ENCODE measurements at regions not wholly inside any gene's neighbourhood (a gene's known extent, or its start where the extent isn't known, plus 50 kb on each side); places are given as distances from the start of the nearest gene placed in this dataset.

DNA sequence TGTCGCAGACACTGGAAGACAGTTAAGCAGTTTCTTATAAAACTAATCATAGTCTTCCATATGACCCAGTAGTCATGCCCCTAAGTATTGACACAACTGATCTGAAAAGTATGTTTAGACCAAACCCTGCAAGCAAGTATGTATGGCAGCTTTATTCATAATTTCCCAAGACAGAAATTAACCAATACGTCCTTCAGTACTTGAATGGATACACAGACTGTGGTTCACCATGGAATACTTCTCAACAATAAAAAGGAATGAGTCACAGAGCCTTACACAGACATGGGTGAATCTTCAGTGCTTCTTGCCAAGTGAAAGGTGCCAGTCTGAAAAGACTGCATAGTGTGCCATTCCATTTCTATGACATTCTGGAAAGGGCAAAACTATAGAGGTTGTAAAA, 50.2 kb upstream of the AKR1E2 start:
- DNase-seq (ENCODE audit: low spot score), result no peak

DNA sequence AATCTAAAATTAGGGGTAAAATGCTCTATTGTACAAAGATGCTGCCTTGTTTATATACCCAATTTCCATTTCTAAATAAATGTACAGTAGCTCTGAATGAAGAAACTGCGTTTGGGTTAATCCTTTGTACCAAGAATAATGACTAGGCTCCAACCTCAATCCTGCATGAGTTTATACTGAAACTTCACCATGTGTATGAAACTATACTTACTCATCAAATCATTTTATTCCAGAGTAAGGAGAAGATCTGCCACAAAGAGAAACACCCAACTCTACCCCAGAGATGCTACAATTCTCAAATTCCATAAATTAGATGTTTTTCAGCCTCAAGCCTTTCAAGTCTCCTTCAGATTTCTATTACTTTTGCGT, 53.8 kb upstream of the AKR1E2 start:
- DNase-seq (ENCODE audit: low spot score), result no peak

DNA sequence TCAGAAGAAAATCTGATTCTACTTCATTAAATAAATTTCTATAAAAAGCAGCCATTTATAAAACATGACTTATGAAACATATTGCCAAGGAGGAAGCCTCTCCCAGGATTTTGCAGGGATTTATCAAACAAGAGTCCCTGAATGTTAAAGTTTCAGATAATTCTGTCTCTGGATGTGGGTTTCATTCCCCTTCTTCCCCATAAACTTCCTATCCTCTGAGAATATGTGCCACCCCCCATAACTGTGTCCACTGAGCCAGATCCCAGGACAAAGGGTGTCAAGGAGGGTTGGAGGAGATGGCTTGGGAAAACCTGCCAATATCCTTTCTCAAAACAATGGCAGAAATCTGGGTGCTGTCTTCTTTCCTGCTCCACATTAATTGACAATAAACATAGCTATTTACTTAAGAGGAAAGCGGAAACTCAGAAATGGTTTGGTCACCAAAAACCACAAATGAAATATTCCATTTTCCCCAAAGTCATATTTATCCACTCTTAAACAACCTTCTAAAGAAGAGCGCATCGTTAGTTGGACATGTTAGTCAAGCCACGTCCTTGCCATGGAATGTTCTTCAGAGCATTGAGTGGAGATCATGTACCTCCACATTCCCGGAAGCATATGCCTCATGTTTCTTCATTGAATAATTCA, 54.3 kb upstream of the AKR1E2 start:
- DNase-seq (ENCODE audit: low spot score), result peak; percentile 17

DNA sequence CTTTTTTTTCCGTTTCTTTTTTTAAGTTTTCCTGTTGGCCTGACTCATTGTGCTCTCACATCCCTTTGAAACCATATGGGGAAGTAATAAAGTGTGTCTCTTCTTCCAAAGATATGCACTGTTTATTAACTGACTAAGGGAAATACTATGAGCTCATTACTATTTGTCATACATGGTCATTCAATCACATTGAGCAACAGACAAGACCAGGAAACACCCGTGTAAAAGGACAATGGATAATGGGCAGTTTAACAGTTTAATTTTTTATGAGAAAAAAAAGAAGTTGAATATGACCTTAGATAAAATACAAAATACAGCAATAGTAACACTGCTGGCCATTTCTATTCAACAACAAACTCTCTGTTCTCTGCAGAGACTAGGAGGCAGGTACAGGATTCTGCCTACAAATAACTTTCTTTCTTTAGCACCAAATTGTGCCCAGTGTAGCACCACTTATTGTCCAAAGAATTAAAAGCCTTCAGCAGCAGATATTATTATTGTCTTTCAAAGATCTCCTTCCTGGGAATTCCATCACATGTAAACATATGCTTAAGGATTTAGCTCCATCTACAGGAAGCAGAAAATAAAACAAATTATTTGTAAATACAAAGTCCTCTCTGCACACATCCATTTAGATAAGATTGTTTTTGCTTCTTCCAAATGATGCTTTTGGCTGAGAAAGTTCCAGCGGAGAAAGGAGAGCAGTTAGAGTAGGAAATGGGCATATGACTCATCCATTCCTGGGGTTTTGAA, 55.0 kb upstream of the AKR1E2 start:
- DNase-seq (ENCODE audit: low spot score), result peak; percentile 82

DNA sequence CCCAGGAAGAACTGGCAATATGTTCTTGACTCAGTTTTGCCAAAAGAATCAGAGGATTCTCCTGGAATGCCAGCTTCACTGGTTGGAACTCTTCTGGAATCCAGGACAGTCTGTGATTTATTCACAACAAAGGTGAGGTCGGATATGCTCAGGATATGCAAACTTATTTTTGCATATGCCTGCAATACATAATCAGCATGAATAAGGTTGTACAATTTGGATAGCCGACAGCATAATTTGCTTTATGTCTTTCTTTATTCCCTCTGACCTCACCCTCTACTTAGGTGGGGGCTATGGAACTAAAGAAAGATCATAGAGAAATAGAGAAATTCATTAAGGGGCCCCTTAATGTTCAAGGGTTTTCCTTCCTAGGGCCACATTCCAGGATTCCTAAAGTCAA, 57.6 kb upstream of the AKR1E2 start:
- DNase-seq (ENCODE audit: low spot score), result no peak

DNA sequence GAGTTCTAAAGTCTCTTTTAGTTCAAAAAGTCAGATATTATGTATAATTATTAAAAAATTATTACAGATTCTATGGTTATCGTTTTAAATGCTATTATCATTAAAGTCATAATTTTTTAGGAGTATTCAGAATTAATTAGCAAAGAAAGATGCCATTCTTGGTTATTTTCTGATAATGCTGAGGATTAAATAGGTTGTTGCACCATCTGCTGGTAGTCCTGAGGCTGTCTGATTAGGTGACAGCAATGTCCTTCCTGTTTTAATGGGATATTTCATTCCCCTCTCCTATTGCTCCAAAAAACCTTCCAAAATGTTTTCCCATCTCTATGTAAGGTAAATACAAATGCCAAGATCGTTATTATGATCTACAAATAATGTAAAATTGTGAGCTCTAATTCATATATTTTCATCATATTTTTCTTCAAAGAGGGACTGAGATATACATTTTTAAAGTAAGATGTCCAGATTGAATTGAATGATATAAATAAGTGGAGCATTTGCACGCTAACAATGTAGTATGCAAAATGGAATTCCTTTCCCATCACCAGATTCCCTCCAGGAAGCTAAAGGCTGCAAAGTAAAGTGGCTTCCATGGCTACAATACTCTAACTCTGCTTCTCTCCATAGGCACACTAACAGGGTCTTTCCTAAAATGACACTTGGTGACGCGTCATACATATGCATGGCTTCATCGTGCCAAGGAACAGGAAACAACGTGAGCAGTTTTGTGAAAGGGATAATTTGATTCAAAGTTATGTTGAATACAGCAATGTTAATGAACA, 58.8 kb upstream of the AKR1E2 start:
- DNase-seq (ENCODE audit: low spot score), result peak; percentile 82

DNA sequence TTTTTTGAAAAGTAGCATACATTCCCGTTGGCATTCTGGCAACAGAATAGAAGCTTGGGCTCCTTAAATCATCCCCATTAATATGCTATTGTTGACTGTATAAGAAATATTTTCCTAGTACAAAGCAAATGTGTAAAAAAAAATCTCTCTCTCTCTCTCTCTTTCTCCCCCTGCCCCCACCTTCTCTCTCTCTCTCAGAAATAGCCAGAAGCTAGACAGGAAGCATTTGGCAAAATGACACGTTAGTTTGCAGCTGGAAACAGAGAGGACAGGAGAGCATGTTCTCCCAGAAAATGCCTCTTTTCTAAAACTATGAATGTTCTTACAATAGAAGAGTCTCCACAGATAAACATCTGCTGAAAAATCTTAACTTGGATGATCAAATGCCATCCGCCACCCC, 59.6 kb upstream of the AKR1E2 start:
- no peak for DNase-seq (ENCODE audit: low spot score)

DNA sequence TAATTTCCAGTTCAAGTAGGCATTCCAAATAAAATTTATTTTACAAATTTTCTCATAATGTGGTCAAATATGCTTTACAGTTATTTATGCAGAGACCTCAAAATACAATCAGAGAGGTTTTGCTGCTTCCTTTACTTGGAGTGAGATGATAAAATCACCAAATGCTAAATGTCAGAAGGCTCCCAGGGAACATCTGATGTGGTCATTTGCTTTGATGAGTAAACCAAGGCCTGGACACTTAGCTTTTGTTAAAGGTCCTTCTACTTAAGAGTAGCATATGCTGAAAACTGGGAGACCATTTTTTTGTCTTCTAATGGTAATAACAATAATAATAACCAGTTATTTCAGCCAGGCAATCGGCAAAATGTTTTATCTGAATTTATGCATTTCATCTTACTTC, 60.6 kb upstream of the AKR1E2 start:
- DNase-seq (ENCODE audit: low spot score), result no peak

DNA sequence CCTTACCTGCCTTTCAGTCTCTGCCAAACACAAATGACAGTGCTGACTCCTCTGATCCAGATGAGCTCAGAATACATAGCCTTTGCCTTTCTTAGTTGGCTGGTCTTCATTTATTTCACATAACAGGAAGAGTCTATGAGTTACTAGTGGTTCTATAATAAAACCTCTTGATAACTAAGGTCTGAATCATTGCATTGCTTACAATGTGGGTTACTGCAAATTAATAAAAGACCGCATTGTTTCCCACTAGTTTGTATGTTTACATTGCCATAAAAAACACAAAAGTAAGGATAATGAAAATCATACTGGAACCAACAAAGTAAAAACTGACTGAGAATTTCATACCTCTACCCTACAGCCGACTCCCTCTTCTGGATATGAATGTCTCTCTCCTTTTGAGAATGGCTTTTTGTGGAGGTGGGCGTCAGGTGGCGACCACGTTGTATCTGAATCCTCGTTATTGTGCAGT, 62.0 kb upstream of the AKR1E2 start:
- DNase-seq (ENCODE audit: low spot score), result peak; percentile 83

DNA sequence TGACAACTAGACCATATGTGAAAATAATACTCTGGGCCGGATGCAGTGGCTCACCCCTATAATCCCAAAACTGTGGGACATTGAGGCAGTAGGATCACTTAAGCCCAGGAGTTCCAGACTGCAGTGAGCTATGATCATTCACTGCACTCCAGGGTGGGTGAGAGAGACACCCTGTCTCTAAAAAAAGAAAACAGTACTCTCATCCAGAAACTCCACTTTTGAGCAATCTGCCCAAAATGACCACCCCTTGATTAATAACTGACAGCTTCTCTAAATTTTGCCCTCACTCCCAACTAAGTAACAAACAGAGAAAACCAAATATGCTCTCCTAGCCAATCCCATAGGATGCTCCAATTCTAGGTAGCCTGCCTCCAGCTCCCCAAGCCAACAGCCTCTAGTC, 62.5 kb upstream of the AKR1E2 start:
- DNase-seq (ENCODE audit: low spot score), result peak; percentile 19

DNA sequence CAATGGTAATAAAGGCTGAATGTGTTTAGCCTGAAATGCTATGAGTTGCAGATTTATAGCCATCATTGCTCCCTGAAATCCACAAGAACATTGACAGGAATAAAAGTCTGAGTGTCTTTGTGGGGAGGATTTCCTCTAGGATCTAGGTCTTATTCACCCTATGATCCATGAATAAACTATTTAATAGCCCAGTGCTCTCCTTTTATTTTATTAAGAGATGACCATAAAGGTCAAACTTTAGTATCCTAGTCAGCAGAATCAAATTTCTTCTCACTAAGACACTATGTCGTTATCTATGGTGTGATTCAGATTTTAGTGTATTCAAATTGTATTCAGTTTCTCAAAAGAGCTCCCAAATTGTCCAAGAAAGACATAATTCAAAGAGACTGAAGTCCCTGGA, 67.8 kb upstream of the AKR1E2 start:
- no peak for DNase-seq (ENCODE audit: low spot score)

DNA sequence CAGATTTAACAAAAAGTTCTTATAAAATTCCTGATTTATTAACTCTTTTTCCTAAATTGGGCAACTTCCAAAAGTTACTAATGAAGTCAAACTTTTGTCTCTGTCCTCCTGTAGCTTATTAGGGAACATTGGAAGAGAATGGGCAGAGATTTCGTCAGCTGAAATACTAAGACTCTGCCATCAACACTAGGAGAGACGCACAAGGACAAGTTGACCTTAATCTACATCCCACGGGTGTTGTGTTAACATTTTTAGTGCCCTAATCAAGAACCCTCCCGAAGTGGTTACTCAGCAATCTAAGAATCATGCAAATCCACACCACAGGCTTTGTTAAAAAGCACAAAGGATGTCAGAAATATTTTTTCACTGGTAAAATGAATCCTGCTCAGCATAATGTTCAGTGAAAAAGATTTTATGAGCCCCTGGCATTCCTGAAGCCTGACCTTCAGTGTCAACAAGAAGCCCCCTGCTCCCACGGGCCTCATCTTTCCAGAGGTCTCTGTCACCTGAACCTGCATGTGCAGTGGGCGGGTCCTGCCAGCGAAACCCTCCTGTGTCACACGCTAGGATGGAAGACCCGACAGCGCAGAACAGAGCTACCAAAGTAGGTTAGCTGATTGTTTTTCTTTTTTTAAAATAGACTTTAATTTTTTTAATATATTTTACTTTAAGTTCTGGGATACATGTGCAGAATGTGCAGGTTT, 70.6 kb upstream of the AKR1E2 start:
- DNase-seq (ENCODE audit: low spot score), result no peak

DNA sequence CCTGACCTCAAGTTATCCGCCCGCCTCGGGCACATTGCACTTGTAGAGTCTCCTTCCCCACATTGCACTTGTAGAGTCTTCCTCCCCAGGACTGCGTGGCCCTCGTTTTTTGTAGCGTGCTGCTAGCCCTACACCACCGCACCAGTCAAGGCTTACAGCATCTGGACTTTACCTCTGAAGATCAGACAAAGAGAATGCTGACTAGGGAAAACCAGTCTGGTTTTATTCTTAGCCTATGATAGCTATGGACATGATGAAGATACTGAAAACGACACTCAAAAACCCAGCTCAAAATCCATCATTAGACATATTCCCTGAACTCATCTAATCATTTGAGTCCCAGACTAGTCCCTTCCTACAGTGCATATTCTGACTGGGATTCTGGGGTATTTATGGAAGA, 71.9 kb upstream of the AKR1E2 start:
- DNase-seq (ENCODE audit: low spot score), result no peak

DNA sequence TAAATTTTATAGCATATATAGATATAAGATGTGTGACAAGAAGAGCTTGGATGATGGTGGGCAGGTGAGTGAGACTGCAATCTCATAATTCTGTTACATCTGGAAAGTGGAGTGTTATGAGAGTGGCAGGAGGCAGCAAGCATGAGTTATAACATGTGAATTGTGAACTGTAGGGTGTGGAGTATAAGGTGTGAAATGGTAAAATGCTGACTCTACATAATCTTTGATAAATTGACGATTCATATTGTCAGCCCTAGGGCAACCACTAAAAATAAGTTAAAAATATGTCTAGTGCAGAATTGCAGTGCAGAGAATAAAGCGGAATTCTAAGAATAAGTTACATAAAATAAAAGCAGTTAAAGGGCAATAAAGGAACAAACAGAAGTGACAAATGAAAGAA, 74.8 kb upstream of the AKR1E2 start:
- no peak for DNase-seq (ENCODE audit: low spot score)

DNA sequence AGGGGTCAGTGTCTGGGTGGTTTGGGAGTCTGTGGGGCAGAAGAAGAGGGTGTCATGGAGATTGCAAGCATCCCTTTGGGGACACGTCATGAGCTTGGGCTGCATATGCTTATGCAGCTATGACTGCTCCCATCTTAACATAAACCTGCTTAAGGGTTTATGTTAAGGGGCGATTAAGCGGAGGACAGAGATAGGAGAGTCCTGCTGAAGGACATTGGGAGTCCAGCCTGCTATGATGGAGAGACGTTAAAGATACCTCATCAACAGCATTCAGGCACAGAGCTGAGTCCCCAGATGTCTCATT, 76.8 kb upstream of the AKR1E2 start:
- DNase-seq (ENCODE audit: low spot score), result no peak

DNA sequence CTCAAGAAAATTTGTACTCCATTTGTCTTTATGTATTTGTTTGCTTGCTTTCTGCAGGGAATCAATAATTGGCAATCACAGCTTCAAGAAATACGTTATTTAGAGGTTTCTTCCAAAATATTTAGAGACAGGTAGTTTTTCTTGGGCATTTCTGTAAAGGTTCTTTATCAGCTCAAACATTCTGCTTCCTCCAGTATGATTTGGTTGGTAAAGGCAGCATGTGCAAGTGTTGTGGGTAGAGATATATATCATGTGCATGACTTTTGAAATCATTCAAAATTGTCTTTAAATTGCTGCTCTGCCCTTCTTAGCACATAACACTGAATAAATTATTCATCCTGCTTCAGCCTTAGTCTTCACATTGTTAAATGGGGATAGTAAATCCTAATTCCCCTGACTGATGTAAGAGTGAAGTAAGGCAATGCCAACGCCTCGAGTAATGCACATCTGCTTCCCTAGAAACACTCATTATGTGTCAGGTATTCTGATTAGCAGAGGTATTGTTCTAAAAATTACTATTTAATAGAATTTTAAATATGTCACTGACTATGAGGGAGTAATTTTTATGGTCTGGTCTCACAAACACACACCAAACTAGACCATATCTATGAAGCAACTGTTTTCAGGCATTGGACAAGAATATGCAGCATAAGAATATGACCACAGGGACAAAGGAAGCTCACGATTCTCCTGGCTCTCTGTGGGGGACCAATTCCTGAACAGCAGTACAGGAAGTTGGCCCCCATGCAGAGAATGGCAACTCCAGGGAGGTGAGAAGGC, 77.3 kb upstream of the AKR1E2 start:
- DNase-seq (ENCODE audit: low spot score), result no peak

DNA sequence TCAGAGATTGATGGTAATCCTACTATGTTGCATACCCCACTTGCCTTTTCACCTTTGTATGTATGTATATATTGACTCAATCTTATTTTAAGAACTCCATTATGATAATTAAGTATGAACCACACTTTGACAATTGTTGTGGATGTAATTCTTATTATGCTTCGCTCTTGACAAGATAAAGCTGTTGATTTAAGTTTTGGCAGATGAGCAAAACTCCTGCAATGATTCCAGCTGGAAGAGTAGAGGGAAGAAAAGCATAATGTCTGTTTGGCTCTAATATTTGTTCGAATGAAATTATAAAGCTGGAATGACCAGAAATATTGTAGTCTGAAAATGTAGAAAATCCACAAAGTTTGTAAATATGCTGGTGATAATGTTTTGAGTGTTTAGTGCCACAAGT, 83.8 kb upstream of the AKR1E2 start:
- no peak for DNase-seq (ENCODE audit: low spot score)

DNA sequence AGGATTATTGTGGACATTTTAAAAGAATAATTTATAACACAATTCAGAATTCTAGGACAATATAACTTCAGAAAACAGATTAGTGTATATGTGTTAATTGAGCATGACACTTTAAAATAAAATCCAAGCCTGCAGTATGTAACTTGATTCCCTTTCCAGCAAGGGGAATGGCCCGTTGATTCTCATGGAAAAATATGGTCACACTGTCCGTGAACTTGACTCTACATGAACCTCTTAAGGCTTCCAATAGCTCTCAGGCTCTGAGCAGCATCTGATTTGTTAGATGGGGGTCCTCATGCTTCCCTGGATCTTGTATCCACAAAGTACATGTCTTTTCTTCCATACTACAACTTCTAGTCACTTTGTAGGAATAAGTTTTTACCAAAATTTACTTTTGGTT, 85.5 kb upstream of the AKR1E2 start:
- no peak for DNase-seq (ENCODE audit: low spot score)

DNA sequence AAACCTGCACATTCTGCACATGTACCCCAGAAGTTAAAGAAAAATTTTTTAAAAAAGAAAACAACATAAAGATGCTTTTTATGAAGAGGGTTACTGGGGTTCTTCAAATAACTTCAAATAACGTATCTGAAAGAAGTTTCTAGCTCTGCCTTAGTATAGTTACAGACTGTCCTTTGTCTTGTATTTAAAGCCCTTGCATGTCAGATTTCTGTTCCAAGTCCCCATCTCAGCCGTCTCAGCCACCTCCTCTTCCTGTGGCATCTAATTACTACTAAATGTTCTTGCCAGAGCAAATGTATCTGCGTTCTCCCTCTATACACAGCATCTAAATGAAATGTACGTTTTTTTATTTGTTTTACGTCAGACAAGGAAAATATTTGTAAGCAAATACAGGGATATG, 89.4 kb upstream of the AKR1E2 start:
- DNase-seq (ENCODE audit: low spot score), result peak; percentile 51

DNA sequence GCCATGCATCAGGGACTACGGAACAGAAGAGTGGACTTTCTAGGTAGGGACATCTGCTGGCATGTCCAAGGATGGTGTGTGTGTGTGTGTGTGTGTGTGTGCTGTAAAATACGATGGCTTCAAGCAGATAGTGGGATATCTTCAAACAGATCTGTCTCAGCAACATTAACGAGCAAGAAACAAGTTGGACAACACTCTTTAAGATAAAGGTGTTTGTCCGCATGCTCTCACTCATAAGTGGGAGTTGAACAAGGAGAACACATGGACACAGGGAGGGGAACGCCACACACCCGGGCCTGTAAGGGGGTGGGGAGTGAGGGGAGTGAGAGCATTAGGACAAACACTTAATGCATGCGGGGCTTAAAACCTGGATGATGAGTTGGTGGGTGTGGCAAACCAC, 89.8 kb upstream of the AKR1E2 start:
- peak; percentile 73 for DNase-seq (ENCODE audit: low spot score)

DNA sequence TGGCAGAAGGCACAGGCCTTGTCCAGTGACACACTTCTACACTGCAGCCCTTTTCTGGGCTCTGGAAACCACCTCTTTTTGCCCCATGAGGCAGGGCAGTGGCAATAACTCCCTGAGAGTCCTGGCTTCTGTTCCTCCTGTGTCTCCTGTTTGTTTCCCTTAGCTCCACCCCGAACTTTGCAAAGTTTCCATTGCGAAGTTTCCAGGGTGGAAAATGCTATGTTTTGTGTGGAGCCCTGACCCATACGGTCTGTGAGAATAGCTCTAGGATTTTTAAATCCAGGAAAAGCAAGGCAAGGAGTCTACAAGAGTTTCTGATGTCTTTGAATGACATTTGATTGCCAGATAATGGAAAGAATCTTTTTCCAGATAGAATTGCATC, 92.2 kb upstream of the AKR1E2 start:
- peak; percentile 87 for DNase-seq (ENCODE audit: low spot score)
